WTC11 (cell line): ENCODE measurements at regions not wholly inside any gene's neighbourhood (a gene's known extent, or its start where the extent isn't known, plus 50 kb on each side); places are given as distances from the start of the nearest gene placed in this dataset.

Experiments
- ATAC-seq: fragments of 200-7000 bp; cut with Tn5 transposase; 2 replicates; pipeline ENCODE4 v1.10.0; 2021; ENCODE audit warnings: mild to moderate bottlenecking, moderate library complexity
- CTCF ChIA-PET: fragments of 300-600 bp; sonication (Branson Sonifier 250); formaldehyde crosslinking; loops from one replicate; lab custom pipeline; 2021; ENCODE audit warnings: antibody characterized with exemption; lab: Charles Lee
- POLR2A ChIA-PET: fragments of 350-600 bp; sonication (Branson Sonifier 250); formaldehyde crosslinking; loops from one replicate; lab custom pipeline; 2021; ENCODE audit warnings: antibody characterized with exemption; lab: Charles Lee
- DNase-seq: peaks from one replicate; pipeline ENCODE4 v3.0.0; 2021; ENCODE audit warnings: low spot score
- H3K27ac Mint-ChIP-seq: 2 replicates; pipeline ENCODE4 v1.8.0; 2021; ENCODE audit warnings: mixed read lengths
- H3K27me3 Mint-ChIP-seq: 2 replicates; pipeline ENCODE4 v1.8.0; 2021; ENCODE audit warnings: low read depth, mild to moderate bottlenecking, moderate library complexity, mixed read lengths
- H3K36me3 Mint-ChIP-seq: 2 replicates; pipeline ENCODE4 v1.8.0; 2021; ENCODE audit warnings: mixed read lengths
- H3K4me1 Mint-ChIP-seq: 2 replicates; pipeline ENCODE4 v1.8.0; 2022; ENCODE audit warnings: mixed read lengths
- H3K4me3 Mint-ChIP-seq: 2 replicates; pipeline ENCODE4 v1.8.0; 2021; ENCODE audit warnings: mild to moderate bottlenecking, moderate library complexity, mixed read lengths
- H3K9me3 Mint-ChIP-seq: 2 replicates; pipeline ENCODE4 v1.8.0; 2021; ENCODE audit warnings: mixed read lengths
- ARID4B ChIP-seq: sonication (generic); formaldehyde crosslinking; IDR thresholded peaks from 2 replicates; pipeline ENCODE4 v1.8.0; 2023; ENCODE audit warnings: missing genetic modification reagents, mild to moderate bottlenecking, borderline replicate concordance
- E2F1 ChIP-seq: sonication (generic); formaldehyde crosslinking; IDR thresholded peaks from 2 replicates; pipeline ENCODE4 v1.8.0; 2022; ENCODE audit warnings: mild to moderate bottlenecking, missing genetic modification reagents
- ESRRA ChIP-seq: sonication (generic); formaldehyde crosslinking; IDR thresholded peaks from 2 replicates; pipeline ENCODE4 v1.8.1; 2022; ENCODE audit warnings: mild to moderate bottlenecking, missing genetic modification reagents, borderline replicate concordance
- FOXK1 ChIP-seq: sonication (generic); formaldehyde crosslinking; IDR thresholded peaks from 2 replicates; pipeline ENCODE4 v1.8.0; 2022; ENCODE audit warnings: mild to moderate bottlenecking, moderate library complexity, missing genetic modification reagents
- FOXP1 ChIP-seq: sonication (generic); formaldehyde crosslinking; IDR thresholded peaks from 2 replicates; pipeline ENCODE4 v1.8.0; 2022; ENCODE audit warnings: missing genetic modification reagents, mild to moderate bottlenecking, moderate library complexity, borderline replicate concordance
- IRF1 ChIP-seq: sonication (generic); formaldehyde crosslinking; IDR thresholded peaks from 2 replicates; pipeline ENCODE4 v1.8.0; 2023; ENCODE audit warnings: missing genetic modification reagents
- IRF2 ChIP-seq: sonication (generic); formaldehyde crosslinking; IDR thresholded peaks from 2 replicates; pipeline ENCODE4 v1.8.0; 2022; ENCODE audit warnings: low read depth, missing genetic modification reagents, borderline replicate concordance
- MAX ChIP-seq: sonication (generic); formaldehyde crosslinking; IDR thresholded peaks from 2 replicates; pipeline ENCODE4 v1.8.0; 2022; ENCODE audit warnings: mild to moderate bottlenecking, missing genetic modification reagents
- MLX ChIP-seq: sonication (generic); formaldehyde crosslinking; IDR thresholded peaks from 2 replicates; pipeline ENCODE4 v1.8.1; 2023; ENCODE audit warnings: mild to moderate bottlenecking, missing genetic modification reagents, moderate library complexity
- STAT6 ChIP-seq: sonication (generic); formaldehyde crosslinking; conservative IDR thresholded peaks from 2 replicates; pipeline ENCODE4 v1.8.1; 2023; ENCODE audit warnings: mild to moderate bottlenecking, low read depth, missing genetic modification reagents, moderate library complexity
- ZNF121 ChIP-seq: sonication (generic); formaldehyde crosslinking; IDR thresholded peaks from 2 replicates; pipeline ENCODE4 v1.8.0; 2023; ENCODE audit warnings: missing genetic modification reagents

GRCh38 chr6:41469156-41470028 lies 76.8 kb upstream of the FOXP4 start (continued):
- TF ChIP-seq ESRRA, result no peak
- no peak for TF ChIP-seq MLX (CRISPR knock-in tag)
- TF ChIP-seq FOXK1 (CRISPR knock-in tag), result no peak
- TF ChIP-seq ZNF121, result no peak

GRCh38 chr6:41470029-41470330 lies 76.2 kb upstream of the FOXP4 start:
- ChIA-PET CTCF (interaction anchor here (0.6 to 3.8 kb wide), 16 partner anchors 8 to 213 kb away, joined by 3 to 32 read pairs (median 5); no protein-coding TSS in a partner anchor), POLR2A (interaction anchor here (1.0 to 1.6 kb wide), 2 partner anchors 17 to 65 kb away, joined by 4 read pairs; no protein-coding TSS in a partner anchor)
- H3K27me3 Mint-ChIP-seq, result peaks cover 92% of the 10 kb centered on the region

More at GRCh38 chr6:41470029-41470330, 76.2 kb upstream of the FOXP4 start:
- peaks cover 47% of the 10 kb centered on the region for H3K4me1 Mint-ChIP-seq
- H3K4me3 Mint-ChIP-seq, result peak overlapping the region; percentile 70
- TF ChIP-seq MAX (CRISPR knock-in tag), result no peak
- TF ChIP-seq FOXP1 (CRISPR knock-in tag), result no peak
- TF ChIP-seq E2F1 (CRISPR knock-in tag), result no peak
- TF ChIP-seq ARID4B (CRISPR knock-in tag), result no peak
- TF ChIP-seq STAT6 (CRISPR knock-in tag), result no peak
- TF ChIP-seq IRF2, result no peak
- TF ChIP-seq IRF1 (CRISPR knock-in tag), result no peak
- TF ChIP-seq, all 79 proteins: peak for 0
- H3K36me3 Mint-ChIP-seq, result no peaks in the 10 kb centered on the region
- H3K9me3 Mint-ChIP-seq, result no peaks in the 10 kb centered on the region
- no peak overlapping the region for H3K27ac Mint-ChIP-seq
- DNase-seq, result peak; percentile 40
- ATAC-seq, result peak; percentile 44
